NCI-H128 (cell line): ENCODE measurements at regions not wholly inside any gene's neighbourhood (a gene's known extent, or its start where the extent isn't known, plus 50 kb on each side); places are given as distances from the start of the nearest gene placed in this dataset.
A peak's percentile ranks its signal among the peaks of the same experiment; 100 is the strongest.

Experiments
- DNase-seq: peaks from one replicate; lab custom pipeline; 2025; ENCODE audit not compliant: unreplicated experiment; lab: John Stamatoyannopoulos, UW

DNA sequence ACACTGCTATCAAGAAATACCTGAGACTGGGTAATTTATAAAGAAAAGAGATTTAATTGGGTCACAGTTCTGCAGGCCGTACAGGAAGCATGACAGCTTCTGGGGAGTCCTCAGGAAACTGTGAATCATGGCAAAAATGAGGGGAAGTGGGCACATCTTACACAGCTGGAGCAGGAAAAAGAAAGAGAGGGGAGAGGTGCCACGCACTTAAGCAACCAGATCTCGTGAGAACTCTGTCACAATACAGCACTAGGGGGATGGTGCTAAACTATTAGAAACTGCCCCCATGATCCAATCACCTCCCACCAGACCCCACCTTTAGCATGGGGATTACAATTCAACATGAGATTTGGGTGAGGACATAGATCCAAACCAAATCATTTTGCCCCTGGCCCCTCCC is 105.5 kb upstream of the CPLX2 start:
- no peak for DNase-seq

DNA sequence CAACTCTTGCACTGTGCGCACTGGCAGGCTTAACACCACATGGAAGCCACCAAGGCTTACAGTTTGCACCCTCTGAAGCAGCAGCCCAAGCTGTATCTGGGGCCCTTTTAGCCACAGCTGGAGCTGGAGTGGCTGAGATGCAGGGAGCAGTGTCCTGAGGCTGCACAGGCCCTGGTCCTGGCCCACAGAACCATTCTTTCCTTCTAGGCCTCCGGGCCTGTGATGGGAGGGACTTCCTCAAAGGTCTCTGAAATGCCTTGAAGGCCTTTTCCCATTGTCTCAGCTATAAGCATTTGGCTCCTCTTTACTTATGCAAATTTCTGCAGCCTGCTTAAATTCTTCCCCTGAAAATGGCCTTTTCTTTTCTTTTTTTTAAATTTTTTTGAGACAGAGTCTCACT is 104.4 kb upstream of the CPLX2 start:
- no peak for DNase-seq

DNA sequence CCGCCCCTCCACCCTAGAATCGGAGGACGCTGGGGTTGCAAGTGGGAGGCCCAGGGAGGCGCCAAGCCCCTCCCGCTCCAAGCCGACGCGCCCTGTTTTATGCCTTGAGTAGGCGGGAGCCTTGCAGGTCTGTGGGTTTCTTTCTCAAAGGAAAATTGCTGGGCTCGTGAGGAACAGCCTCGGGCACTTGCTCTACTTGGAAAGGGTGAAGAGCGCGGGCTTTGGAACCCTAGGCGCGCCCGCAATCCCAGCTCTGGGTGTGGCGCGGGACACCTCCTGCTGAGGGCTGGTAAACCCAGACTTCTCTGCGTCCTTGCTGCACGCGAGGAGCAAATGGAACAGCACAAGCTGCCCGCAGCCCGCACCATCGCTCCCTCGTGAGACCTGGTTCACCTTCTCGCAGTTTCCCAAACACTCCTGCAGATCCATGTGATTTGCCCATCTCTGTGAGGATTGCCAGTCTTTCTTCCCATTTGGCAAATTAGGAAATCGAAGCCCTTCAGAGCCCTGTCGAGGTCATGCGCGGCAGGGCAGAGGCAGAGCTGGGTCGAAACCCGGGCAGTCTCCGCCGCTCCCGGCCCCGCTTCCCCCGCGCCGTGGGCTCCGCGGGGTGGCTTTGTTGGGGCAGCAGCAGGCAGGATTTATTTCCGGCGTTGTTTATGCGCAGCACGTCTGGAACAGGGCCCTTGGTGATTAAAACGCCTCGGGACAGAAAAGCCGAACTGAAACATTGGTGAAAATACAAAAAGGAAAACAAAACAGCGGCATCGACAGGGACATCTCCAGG is 98.4 kb upstream of the CPLX2 start:
- no peak for DNase-seq

DNA sequence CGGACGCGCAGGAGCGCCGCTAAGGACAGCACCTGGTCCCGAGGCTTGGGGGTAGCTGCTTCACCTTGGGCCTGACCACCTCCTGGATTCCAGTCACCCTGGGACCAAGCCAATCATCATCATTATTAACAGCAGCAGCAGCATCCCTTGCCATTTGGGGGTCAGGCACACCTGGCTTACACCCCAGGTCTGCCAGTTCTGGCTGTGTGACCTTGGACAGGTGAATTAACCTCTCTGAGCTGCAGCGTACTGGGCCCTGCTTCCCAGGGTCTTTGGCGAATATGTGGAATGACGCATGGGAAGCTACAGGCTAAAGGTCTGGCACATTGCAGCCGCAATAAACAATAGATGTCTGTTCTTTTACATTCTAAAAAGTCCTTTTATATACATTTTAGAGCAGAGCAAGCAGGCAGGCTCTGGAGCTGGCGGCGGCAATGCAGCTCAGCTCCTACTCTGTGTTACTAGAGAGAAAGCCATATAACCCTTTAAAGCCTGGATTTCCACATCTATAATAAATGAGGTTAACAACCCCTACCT is 97.8 kb upstream of the CPLX2 start:
- no peak for DNase-seq

DNA sequence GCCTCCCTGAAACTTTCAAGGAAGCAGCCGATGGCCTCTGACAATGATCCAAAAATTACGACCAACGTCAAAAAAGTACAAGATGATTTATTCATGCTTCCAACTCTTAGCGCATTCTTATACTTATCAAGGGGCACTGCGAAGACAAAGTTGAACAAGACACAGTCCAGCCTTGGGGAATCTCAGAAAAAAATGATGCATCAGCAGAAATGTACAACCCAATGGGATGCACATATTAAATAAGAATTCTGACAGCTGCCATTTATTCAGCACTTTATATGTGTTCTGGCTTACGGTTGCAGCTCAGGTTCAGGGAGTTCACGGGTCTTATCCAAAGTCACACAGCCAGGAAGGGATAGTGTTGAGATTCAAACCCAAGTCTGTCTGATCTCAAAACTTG is 96.0 kb upstream of the CPLX2 start:
- no peak for DNase-seq

DNA sequence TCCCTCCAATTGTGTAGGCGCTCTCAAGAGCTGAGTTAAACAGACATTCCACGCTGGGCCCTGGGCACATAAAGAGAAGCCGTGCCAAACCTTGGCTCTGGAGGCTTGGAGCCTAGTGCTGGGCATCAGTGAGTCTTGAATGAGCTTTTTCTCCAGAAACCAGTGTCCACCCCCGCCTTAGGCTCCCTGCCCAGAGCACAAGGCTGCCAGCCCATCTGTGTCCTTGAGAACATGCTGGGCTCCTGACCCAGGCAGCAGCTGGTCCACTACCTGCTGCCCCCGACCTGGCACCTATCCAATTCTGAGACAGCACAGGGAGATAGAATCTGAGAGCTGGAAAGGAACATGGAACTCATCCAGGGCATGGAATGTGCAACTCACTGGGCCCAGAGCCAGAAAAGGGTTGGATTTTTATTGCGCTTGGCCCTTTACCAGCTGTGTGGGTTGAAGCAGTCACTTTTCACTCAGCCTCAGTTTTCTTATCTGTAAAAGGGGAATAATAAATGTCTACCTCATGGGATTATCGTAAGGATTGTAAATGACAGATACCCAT is 92.4 kb upstream of the CPLX2 start:
- peak; percentile 19 for DNase-seq

DNA sequence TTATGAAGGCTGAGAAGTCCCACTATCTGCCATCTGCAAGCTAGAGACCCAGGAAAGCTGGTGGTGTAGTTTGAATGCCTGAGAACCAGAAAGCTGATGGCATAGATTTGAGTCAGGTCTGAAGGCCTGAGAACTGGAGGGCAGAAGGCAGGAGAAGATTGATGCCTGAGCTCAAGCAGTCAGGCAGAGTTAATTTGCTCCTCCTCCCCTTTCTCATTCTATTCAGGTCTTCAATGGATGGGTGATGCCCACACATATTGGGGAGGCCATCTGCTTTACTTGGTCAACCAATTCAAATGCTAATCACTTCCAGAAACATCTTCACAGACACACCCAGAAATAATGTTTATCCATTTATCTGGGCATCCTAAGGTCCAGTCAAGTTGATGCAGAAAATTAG is 87.6 kb upstream of the CPLX2 start:
- no peak for DNase-seq

DNA sequence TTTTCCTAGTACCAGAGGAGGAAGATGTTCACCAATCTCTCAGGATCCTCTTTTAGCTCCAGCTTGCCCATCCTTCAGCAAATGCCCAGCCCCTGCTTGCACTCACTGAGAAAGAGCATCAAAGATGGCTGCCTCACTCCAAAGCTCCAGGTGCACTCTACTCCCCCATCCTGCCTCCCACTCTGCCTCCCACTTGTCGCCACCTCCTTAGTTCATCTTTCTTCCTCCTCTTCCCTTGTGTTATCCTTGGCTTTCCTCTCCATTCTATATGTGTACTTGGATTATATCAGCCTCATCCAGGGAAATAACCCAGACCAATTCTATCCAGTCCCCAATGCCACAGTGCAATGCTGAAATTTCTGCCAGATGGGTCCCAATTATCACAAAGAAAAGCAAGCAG is 87.1 kb upstream of the CPLX2 start:
- no peak for DNase-seq

DNA sequence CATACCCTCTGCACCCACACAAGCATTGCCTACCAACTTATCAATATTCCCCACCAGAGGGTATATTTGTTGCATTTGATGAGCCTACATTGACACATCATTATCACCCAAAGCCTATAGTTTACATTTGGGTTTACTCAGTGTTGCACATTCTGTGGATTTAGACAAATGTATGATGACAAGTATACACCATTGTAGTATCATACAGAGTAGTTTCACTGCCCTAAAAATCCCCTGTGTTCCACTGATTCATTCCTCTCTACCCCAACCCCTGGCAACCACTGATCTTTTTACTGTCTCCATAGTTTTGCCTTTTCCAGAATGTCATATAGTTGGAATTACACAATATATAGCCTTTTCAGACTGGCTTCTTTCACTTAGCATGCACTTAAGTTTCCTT is 85.7 kb upstream of the CPLX2 start:
- no peak for DNase-seq

DNA sequence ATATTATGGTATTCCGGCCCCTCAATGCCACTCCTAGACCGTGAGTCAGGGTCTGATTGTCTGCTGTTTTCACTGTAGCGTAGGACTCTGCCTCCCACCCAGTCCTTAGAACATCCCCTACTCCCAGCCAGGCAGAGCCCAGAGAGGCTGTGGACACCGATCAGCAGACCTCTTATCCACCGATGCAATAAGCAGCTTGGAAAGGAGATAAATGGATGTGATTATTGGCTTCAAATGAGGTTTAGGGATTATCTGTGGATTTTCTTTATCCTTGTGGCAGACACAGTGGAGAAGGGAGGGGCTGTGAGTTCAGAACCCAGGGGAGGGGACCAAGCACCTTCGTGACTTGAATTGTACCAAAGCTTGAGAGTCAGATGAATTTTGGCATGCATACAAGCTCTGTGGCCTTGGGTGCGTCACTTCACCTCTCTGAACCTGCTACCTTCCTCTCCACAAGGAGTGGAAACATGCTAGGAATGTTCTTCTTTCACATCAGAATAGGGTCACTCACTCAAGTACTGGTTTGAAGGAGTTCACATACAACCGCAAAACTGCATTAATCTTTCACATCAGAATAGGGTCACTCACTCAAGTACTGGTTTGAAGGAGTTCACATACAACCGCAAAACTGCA is 83.1 kb upstream of the CPLX2 start:
- DNase-seq = no peak

DNA sequence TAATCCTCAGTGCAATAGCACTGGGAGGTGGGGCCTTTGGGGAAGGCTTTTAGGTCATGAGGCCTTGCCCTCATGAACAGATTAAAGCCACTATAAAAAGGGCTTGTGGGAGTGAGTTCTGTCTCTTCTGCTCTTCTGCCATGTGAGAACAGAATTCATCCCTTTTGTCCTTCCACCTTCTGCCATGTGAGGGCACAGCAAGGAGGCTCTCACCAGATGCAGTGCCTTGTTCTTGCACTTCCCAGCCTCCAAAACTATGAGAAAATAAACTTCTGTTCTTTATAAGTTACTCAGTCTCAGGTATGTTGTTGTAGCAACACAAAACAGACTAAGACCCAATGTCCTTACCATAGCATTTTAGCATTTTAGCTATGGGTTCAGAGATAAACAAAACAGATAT is 81.7 kb upstream of the CPLX2 start:
- no peak for DNase-seq

DNA sequence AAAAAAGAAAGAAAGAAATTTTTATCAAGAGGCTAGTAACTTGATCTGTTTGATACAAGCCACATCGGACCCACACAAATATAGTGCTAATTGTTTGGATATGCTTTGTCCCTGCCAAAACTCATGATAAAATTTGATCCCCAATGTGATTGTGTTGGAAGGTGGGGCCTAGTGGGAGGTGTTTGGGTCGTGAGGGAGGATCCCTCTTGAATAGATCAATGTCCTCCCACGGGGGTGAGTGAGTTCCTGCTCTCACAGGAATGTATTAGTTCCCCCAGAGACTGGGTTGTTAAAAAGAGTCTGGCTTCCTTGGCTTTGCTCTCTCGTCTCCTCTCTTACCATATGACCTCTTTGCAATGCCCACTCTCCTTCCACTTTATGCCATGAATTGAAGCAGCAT is 80.6 kb upstream of the CPLX2 start:
- no peak for DNase-seq

DNA sequence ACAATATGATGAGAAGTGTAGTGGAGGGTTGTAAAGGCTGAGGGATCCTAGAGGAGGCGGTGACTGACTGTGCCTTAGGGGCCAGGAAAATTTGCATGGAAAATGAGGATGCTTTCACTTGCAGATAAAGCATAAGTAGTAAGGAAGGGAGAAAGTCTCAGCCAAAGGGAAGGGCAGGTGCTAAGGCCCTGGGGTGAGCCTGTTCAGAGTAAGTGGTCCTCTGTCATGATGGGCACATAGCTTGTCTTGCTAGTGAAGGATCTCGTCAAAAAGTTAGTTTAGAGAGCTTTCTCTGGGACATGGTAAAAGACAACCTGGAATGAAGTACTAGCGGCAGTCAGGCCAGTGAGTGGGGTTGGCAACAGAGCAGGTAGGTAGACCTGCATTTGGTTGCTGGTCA is 75.4 kb upstream of the CPLX2 start:
- DNase-seq = no peak

DNA sequence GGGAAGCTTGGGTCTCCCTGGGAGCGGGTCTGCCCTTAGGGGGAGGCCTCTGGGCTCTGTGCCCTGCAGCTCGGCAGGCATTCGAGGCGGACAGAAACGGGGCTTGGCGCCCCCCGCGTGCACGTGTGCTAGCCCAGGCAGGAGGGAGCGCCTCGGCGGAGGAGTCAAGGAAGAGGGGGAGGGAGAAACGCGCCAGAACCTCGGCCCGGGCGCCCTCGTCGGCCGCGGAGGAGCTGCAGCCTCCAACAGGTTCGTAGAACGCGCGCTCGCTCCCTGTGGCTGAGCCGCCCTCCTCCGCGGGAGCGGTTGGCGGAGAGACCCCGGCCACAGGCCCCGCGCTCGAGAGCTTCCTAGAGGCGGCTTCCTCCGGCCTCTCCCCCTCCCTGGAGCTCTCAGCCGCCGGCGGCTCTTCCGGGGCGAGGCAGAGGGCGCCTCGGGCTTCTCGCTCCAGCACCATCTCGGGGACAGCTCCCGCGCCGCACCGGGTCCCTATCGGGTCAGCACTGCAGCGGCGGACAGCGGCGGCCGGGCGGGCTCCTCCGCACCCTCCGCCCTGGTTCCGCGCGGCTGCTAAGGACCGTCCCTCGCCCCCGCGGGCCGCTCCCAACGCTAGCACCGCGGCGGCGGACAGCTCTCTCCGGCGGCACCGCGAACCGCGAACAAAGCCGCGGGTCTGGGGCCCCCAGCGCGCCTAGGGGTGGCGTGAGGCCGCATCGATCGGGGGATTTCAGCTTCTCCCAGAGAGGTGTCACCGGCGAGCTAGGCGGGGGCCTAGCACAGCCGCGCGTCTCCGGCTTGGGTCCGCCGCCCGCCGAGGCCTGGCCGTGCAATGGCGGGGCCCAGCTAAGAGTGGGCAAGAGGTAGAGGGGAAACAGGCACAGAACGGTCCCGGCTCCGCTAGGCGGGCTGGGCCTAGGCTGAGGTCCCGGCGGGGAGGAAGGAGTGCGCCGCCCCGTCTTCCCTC is 74.6 kb upstream of the CPLX2 start:
- DNase-seq = peak; percentile 17

DNA sequence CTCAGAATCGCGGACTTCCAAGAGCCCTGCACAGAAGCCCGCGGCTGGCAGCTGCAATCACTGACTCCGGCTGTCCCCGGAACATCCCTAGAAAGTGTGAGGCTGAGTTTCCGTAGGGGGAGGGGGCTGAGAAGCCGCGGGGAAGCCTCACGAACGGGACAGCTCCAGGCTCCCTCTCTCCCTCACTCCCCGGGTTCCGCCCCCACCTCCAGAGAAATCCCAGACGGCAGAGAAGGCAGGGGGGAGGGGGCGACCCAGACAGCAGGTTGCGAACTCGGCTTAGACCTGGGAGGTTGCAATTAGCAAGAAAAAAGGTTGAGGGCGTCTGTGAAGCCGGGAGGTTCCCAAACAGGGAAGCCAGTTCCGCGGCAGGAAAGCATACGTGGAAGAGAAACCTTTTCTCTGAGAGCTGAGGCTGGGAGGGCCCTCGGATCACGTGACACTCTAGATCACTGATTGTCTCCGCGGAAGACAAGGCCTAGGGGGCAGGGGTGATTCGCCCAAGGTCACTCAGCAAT is 73.8 kb upstream of the CPLX2 start:
- peak; percentile 33 for DNase-seq

DNA sequence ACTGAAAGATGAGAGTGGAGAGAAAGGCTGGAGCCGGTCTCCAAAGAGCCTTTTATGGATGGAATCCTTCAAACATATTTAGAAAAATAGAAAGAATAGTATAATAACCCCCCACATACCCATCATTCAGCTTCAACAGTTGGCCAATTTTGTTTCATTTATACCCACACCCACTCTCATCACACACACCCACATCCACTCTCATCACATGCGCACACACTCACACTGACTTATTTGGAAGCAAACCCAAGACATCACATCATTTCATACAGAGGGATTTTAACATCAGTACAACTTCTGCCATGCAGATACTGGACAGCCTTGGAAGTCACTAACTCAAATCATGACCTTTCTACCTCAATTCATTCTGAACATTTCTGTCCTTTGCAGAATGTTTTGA is 72.8 kb upstream of the CPLX2 start:
- DNase-seq = no peak

DNA sequence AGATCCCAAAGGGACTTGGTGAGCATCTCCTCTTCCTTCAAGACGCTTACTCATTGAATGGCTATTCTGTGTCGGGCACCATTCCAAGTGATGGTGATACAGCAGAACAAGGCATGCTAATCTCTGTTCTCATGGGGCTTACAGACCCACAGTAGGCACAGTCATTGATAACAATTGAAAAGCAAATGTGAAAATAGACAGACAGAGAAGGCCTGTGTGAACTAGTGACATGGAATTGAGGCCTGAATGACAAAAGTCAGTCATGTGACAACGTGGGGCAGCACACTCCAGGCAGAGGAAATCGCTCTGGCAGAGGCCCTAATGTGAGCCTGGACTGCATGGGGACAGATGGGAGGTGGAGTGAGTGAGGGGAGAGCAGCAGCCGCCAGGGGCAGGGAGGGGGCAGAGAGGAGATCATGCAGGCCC is 70.7 kb upstream of the CPLX2 start:
- no peak for DNase-seq

DNA sequence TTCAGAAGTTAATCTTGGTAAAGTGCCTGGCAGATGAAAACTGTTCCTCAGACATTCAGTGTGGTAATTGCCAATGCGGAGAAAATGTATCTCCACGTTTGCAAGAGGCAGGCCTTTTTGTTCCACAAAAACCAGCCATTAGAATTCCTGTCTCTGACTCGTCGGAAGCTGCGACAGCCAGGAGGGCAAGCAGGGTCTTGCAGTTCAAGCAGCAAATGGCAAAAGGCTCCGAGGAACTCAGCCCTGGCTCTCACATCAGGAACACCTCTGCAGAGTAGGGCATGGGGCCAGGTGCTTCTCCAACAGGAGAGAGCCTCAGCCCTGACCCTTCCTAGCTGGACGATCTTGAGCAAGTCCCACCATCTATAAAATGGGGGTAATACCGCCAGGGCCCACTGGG is 69.0 kb upstream of the CPLX2 start:
- no peak for DNase-seq

DNA sequence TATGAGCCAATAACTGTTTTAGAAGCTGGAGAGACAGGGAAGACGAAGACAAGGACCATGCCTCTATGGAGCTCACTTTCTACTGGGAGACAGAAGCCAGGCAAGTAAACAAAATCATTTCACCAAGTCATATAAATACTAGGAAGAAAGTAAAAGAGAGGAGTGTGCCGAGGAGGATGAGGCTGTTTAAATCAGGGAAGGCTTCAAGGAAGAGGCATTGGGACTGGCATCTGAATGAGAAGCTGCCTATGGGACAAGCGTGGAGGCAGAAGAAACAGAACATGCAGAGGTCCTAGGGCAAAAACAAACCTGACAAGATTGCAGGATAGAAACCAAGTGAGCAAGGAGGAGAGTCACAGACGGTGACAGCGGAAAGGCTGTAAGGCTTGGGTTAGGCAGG is 68.1 kb upstream of the CPLX2 start:
- no peak for DNase-seq

DNA sequence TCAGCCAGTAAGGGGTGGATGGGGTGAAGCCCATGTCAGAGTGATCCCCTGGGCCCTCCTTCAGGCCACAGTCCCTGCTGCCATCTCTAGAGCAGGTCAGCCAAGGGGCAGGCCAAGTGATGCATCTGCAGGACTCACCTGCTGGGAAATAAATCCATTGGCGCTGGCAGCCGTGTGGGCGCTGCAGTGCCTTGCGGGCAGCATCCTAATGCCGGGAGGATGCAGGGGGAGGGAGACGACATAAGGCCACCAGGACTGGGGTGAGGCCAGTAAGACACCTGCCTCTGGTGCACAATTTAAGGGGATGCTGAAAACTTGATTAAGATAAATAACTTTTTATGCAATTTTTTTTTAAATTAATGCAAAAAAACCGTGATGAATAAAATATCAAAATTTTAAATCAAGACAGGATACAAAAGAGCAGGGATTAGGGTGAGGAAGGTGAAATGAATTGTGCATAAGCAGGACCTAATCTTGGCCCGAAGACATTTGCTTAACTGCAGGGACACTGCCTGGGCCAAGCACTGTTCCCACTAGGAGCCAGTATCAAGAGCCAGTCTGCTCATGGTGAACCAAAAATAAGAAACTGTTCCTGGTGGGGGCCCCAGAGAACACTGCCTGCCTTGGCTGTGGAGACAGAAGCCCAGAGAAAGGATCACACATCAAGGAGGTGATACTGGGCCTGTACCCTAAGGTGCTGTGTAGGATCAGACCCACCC is 67.5 kb upstream of the CPLX2 start:
- DNase-seq = no peak
